Body of pancreas (tissue), 4 donors: ENCODE measurements at regions not wholly inside any gene's neighbourhood (a gene's known extent, or its start where the extent isn't known, plus 50 kb on each side); places are given as distances from the start of the nearest gene placed in this dataset.

Source experiments
- ATAC-seq: fragments of 150-250 bp; one replicate; pipeline ENCODE4 v1.9.1; 2016
- DNase-seq, 4 donors: peaks; one replicate each; pipeline ENCODE4 v3.0.0-alpha.2; 2019
- H3K27ac ChIP-seq, 4 donors: fragments of 200-600 bp; sonication (generic); 1 replicate in 3 of 4; 2 replicates in 1 of 4; pipeline versions ENCODE4 v1.5.1 to v1.6.1; 2016 to 2019; ENCODE audit warnings: mild to moderate bottlenecking in 1 of 4, mixed read lengths in 1 of 4, moderate library complexity in 1 of 4
- H3K27me3 ChIP-seq, 2 donors: fragments of 200-600 bp; sonication (generic); one replicate each; pipeline ENCODE4 v1.6.0; 2016; ENCODE audit warnings: mild to moderate bottlenecking in 1 of 2
- H3K36me3 ChIP-seq, 2 donors: fragments of 200-600 bp; sonication (generic); replicated peaks in 1 of 2; 2 replicates each; pipeline ENCODE4 v1.5.1; 2016; ENCODE audit warnings: low read depth in 2 of 2; ENCODE audit not compliant: insufficient read depth in 1 of 2
- H3K4me1 ChIP-seq: fragments of 200-600 bp; sonication (generic); one replicate; pipeline ENCODE4 v1.6.0; 2016
- H3K4me3 ChIP-seq, 2 donors: fragments of 200-600 bp; sonication (generic); 1 replicate in 1 of 2; 2 replicates in 1 of 2; pipeline ENCODE4 v1.5.1; 2016 to 2019
- H3K9me3 ChIP-seq, 3 donors: fragments of 200-600 bp; sonication (generic); 1 replicate in 2 of 3; 2 replicates in 1 of 3; pipeline ENCODE4 v1.5.1; 2016
- CTCF ChIP-seq, 7 experiments: fragments of 450-650 bp in 4 of 7; fragments of 200-600 bp in 3 of 7; sonication (generic) in 3 of 7; IDR thresholded peaks; one replicate each; pipeline ENCODE4 v1.5.1; 2016 to 2019; ENCODE audit warnings: antibody characterized with exemption in 7 of 7
- POLR2A ChIP-seq, 3 donors: fragments of 450-650 bp; IDR thresholded peaks; one replicate each; pipeline ENCODE4 v1.6.1; 2016; ENCODE audit warnings: antibody characterized with exemption in 3 of 3, mild to moderate bottlenecking in 2 of 3
- WGBS, 2 donors: methylation state at CpG; one replicate each; pipeline ENCODE4 v1.1.5; 2017; 5-methylcytosine and 5-hydroxymethylcytosine counted together
- intact Hi-C: fragments of 100-400 bp; cut with DNase I; formaldehyde crosslinking; loops from one replicate; pipeline ENCODE4 v1.15.1; 2023

- intact Hi-C loops = no loop called here
- DNase-seq = no peak
- no peaks in the 10 kb centered on the region for H3K4me1 ChIP-seq
- H3K27ac ChIP-seq = no peak overlapping the region
- no peaks in the 10 kb centered on the region for H3K36me3 ChIP-seq
- no peak overlapping the region for H3K4me3 ChIP-seq
- H3K27me3 ChIP-seq = no peaks in the 10 kb centered on the region
- WGBS, 2 donors = 91 to 93% methylated on average over 36 to 46 of the region's 52 CpGs
- no peak for TF ChIP-seq POLR2A (IDR thresholded peaks at IDR 0.05)
- no peak for TF ChIP-seq CTCF (IDR thresholded peaks at IDR 0.05)
- H3K9me3 ChIP-seq = no peaks in the 10 kb centered on the region
- ATAC-seq = no peak
Observed at GRCh38 chr11:15560689-15561467, 446.2 kb downstream of the INSC start.

DNA sequence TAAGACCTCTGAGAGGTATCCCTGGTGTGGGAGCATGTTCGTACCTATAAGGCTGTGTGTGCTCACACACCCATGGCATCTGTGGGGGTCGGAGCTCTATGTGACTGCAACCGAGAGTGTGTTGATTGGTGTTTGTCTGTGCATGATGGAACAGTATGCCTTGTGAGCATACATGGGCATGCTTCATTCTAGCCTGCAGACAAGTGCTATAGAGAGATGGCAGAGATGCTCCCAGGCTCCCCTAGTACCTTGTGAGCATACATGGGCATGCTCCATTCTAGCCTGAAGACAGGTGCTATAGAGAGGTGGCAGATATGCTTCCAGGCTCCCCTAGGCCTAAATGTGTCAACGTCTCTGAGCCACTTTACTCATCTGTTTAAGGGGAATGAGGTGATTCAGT is 447.5 kb downstream of the INSC start:
- no peaks in the 10 kb centered on the region for H3K36me3 ChIP-seq
- TF ChIP-seq POLR2A (IDR thresholded peaks at IDR 0.05) (no peak), CTCF (IDR thresholded peaks at IDR 0.05) (no peak)
- no peak for DNase-seq
- intact Hi-C loops = no loop called here
- WGBS, 2 donors = 71 to 76% methylated on average over 4 of the region's 4 CpGs
- H3K27me3 ChIP-seq = no peaks in the 10 kb centered on the region
- no peak overlapping the region for H3K4me3 ChIP-seq
- H3K9me3 ChIP-seq = no peaks in the 10 kb centered on the region
- H3K4me1 ChIP-seq = no peaks in the 10 kb centered on the region
- no peak for ATAC-seq
- H3K27ac ChIP-seq = no peak overlapping the region

DNA sequence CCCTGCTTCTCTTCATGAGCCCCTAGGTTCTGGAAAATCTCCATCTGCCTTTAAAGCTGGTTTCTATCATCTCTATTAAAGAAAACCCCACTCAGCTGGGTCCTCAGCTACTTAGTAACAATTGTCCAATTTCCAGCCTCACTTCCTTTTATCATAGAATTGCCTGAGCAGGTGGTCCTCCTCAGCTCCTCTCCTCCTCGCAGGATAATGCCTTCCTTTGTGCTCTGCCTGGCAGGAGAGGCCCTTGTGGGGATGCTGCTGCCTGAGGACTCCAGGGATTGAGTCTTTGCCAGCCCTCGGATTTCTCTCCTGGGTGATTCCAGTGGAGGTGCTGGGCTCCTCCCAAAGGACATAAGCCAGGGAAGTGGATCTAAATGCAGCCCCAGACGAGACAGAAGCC is 448.3 kb downstream of the INSC start:
- H3K27ac ChIP-seq = no peak overlapping the region
- intact Hi-C loops = no loop called here
- H3K36me3 ChIP-seq = no peaks in the 10 kb centered on the region
- WGBS, 2 donors = 48 to 58% methylated on average over 3 of the region's 3 CpGs
- TF ChIP-seq POLR2A (IDR thresholded peaks at IDR 0.05) (no peak), CTCF (IDR thresholded peaks at IDR 0.05) (no peak)
- no peak for ATAC-seq
- H3K9me3 ChIP-seq = no peaks in the 10 kb centered on the region
- no peak for DNase-seq
- no peaks in the 10 kb centered on the region for H3K27me3 ChIP-seq
- H3K4me1 ChIP-seq = no peaks in the 10 kb centered on the region
- no peak overlapping the region for H3K4me3 ChIP-seq

GRCh38 chr11:15565880-15566279 is 451.2 kb downstream of the INSC start:
- no peaks in the 10 kb centered on the region for H3K9me3 ChIP-seq
- intact Hi-C loops = no loop called here
- no peaks in the 10 kb centered on the region for H3K27me3 ChIP-seq
- TF ChIP-seq POLR2A (IDR thresholded peaks at IDR 0.05) = no peak
- no peak for TF ChIP-seq CTCF (IDR thresholded peaks at IDR 0.05)
- DNase-seq (no peak), ATAC-seq (no peak)
- 54 to 59% methylated on average over 8 of the region's 8 CpGs for WGBS, 2 donors
- H3K4me3 ChIP-seq = no peak overlapping the region
- no peak overlapping the region for H3K27ac ChIP-seq
- H3K36me3 ChIP-seq = no peaks in the 10 kb centered on the region
- no peaks in the 10 kb centered on the region for H3K4me1 ChIP-seq

- no peaks in the 10 kb centered on the region for H3K9me3 ChIP-seq
- TF ChIP-seq CTCF (IDR thresholded peaks at IDR 0.05) (no peak), POLR2A (IDR thresholded peaks at IDR 0.05) (no peak)
- ATAC-seq (no peak), DNase-seq (peak in 2 of 4 donors; percentile 28 to 46)
- no peaks in the 10 kb centered on the region for H3K27me3 ChIP-seq
- intact Hi-C loops = no loop called here
- no peaks in the 10 kb centered on the region for H3K36me3 ChIP-seq
- H3K4me1 ChIP-seq = no peaks in the 10 kb centered on the region
- H3K27ac ChIP-seq = no peak overlapping the region
- H3K4me3 ChIP-seq = no peak overlapping the region
- 67 to 76% methylated on average over 8 of the region's 8 CpGs for WGBS, 2 donors
Observed at GRCh38 chr11:15568440-15568839, 453.7 kb downstream of the INSC start.
